Osteocyte (in vitro differentiated cells): ENCODE measurements at regions not wholly inside any gene's neighbourhood (a gene's known extent, or its start where the extent isn't known, plus 50 kb on each side); places are given as distances from the start of the nearest gene placed in this dataset.

Experiments used
- DNase-seq: peaks from one replicate; pipeline ENCODE4 v3.0.0; 2021; ENCODE audit warnings: mixed read lengths; ENCODE audit not compliant: unreplicated experiment; ENCODE audit errors: extremely low spot score
- H3K27ac Mint-ChIP-seq: one replicate; pipeline ENCODE4 v1.8.0; 2021; ENCODE audit warnings: mild to moderate bottlenecking, mixed read lengths; ENCODE audit not compliant: unreplicated experiment
- H3K27me3 Mint-ChIP-seq: one replicate; pipeline ENCODE4 v1.8.0; 2021; ENCODE audit warnings: mixed read lengths; ENCODE audit not compliant: unreplicated experiment
- H3K36me3 Mint-ChIP-seq: one replicate; pipeline ENCODE4 v1.8.0; 2021; ENCODE audit warnings: mixed read lengths; ENCODE audit not compliant: unreplicated experiment
- H3K4me1 Mint-ChIP-seq: one replicate; pipeline ENCODE4 v1.8.0; 2021; ENCODE audit warnings: mixed read lengths; ENCODE audit not compliant: unreplicated experiment
- H3K4me3 Mint-ChIP-seq: one replicate; pipeline ENCODE4 v1.8.0; 2021; ENCODE audit warnings: mild to moderate bottlenecking, moderate library complexity, mixed read lengths; ENCODE audit not compliant: unreplicated experiment
- H3K9me3 Mint-ChIP-seq: one replicate; pipeline ENCODE4 v1.8.0; 2021; ENCODE audit warnings: mixed read lengths; ENCODE audit not compliant: unreplicated experiment
- TF ChIP-seq, protein P1 (sequence below): fragments of 200-600 bp; sonication (generic); IDR thresholded peaks from 2 replicates; pipeline ENCODE4 v1.5.0; 2021; ENCODE audit warnings: antibody characterized with exemption, mild to moderate bottlenecking, moderate library complexity

- peaks cover 5% of the 10 kb centered on the region for H3K4me1 Mint-ChIP-seq
- no peak overlapping the region for H3K4me3 Mint-ChIP-seq
- TF ChIP-seq, protein P1, sequence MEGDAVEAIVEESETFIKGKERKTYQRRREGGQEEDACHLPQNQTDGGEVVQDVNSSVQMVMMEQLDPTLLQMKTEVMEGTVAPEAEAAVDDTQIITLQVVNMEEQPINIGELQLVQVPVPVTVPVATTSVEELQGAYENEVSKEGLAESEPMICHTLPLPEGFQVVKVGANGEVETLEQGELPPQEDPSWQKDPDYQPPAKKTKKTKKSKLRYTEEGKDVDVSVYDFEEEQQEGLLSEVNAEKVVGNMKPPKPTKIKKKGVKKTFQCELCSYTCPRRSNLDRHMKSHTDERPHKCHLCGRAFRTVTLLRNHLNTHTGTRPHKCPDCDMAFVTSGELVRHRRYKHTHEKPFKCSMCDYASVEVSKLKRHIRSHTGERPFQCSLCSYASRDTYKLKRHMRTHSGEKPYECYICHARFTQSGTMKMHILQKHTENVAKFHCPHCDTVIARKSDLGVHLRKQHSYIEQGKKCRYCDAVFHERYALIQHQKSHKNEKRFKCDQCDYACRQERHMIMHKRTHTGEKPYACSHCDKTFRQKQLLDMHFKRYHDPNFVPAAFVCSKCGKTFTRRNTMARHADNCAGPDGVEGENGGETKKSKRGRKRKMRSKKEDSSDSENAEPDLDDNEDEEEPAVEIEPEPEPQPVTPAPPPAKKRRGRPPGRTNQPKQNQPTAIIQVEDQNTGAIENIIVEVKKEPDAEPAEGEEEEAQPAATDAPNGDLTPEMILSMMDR: no peak
- peaks cover 5% of the 10 kb centered on the region for H3K9me3 Mint-ChIP-seq
- no peaks in the 10 kb centered on the region for H3K36me3 Mint-ChIP-seq
- H3K27me3 Mint-ChIP-seq: no peaks in the 10 kb centered on the region
- DNase-seq: no peak
- H3K27ac Mint-ChIP-seq: no peak overlapping the region
Measured at GRCh38 chr11:113615098-113615497, 91.0 kb downstream of the TMPRSS5 start.

DNA sequence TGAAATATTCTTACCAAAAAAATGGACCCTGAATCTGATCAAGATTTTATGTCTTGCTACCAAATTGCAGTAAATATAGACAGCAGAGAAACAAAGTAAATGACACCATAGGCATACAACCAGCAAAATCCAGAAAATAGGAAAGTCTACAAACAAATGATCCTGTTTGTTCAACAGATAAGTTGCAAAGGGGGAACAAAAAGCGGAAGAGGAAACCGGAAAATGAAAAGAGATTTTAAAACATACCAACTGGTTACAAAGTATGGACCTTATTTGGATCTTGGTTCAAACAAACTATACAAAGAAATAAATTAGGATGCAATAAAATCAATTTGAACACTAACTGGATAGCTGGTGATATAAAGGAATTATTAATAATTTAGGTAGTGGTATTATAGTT is 92.0 kb downstream of the TMPRSS5 start:
- peaks cover 5% of the 10 kb centered on the region for H3K4me1 Mint-ChIP-seq
- H3K36me3 Mint-ChIP-seq: no peaks in the 10 kb centered on the region
- H3K4me3 Mint-ChIP-seq: no peak overlapping the region
- H3K27me3 Mint-ChIP-seq: no peaks in the 10 kb centered on the region
- H3K27ac Mint-ChIP-seq: no peak overlapping the region
- TF ChIP-seq, protein P1: no peak
- H3K9me3 Mint-ChIP-seq: peaks cover under 1% of the 10 kb centered on the region
- DNase-seq: no peak

DNA sequence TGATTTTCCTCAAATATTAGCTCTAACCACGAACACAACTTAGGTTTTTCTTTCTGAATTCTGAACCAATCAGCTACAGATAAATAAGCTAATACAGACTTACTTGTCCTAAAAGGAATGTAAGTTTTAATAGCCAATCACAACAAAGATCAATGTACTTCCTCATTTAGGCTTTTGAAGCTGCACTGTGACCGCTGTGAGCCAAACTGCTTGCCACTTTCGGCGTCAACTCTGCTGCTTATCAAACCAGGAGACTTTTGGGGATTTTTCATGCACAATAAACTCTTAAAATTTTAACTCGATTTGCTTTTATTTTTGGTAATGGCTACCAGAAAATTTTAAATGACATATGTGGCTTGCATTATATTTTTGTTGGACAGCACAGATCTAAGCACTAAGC is 92.5 kb downstream of the TMPRSS5 start:
- H3K27ac Mint-ChIP-seq: no peak overlapping the region
- H3K27me3 Mint-ChIP-seq: no peaks in the 10 kb centered on the region
- TF ChIP-seq, protein P1: no peak
- no peaks in the 10 kb centered on the region for H3K9me3 Mint-ChIP-seq
- DNase-seq: no peak
- no peaks in the 10 kb centered on the region for H3K36me3 Mint-ChIP-seq
- H3K4me3 Mint-ChIP-seq: no peak overlapping the region
- H3K4me1 Mint-ChIP-seq: peaks cover 5% of the 10 kb centered on the region

DNA sequence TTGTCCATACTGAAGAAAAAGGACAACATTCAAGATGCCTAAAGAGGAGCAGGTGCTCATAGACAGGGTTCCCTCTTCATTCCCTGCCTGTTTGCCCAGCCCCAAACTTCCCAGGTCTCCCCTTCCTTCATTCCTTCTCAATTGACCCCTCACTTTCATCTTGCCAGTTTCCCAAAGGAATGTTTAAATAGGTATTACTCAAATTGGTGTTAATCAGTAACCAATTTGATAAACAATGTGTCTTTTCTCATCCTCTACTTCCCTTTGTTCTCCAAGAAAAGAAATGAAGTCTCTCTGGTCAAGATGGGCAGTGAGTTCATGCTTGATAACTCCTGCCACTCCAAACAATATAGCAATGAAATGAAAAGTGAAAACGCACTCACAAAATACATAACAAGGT is 101.9 kb downstream of the TMPRSS5 start:
- Mint-ChIP-seq H3K9me3 (peaks cover 17% of the 10 kb centered on the region), H3K27me3 (peaks cover 36% of the 10 kb centered on the region), H3K4me3 (no peak overlapping the region), H3K4me1 (no peaks in the 10 kb centered on the region), H3K27ac (no peak overlapping the region), H3K36me3 (no peaks in the 10 kb centered on the region)
- TF ChIP-seq, protein P1: no peak
- DNase-seq: no peak

DNA sequence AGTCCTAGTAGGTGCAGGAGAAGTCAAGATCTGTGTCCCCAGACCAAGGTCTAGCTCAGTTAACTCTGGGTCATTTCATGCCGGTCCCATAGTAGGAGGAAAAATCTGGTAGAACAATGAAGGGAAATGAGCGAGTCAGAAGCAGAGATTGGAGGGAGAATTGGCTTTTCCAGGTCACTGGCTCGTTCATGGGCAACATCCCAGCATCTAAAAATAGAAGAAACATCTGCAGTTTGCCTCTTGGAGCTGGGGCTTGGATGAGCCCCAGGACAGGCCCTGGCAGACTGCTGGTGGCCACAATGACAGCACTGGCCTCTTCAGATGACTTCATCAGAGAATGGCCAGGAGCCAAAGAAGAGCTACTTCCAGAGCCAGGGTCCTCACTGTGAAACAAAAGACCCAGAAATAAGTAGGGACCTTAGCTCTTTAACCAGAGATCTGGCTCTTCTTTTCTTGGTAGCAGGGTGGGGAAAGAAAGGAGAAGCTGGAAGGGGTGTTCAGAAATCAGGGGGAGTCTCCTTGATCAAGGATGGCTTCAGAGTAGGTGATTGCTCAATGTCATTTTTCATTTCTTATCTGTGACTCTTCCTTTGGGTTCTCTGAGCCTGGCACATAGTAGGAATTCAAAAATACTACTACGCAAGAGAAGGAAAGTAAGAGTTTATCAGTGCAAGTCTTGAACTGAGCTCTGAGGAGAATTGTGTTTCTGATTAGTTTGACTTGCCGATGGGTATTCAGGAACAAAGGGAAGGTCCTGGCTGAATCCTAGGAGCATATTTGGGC is 102.6 kb downstream of the TMPRSS5 start:
- Mint-ChIP-seq H3K4me3 (no peak overlapping the region), H3K27me3 (peaks cover 42% of the 10 kb centered on the region), H3K4me1 (no peaks in the 10 kb centered on the region), H3K27ac (no peak overlapping the region), H3K9me3 (peaks cover 17% of the 10 kb centered on the region), H3K36me3 (no peaks in the 10 kb centered on the region)
- TF ChIP-seq, protein P1: no peak
- DNase-seq: no peak
